HCT116 (cell line): ENCODE measurements at regions not wholly inside any gene's neighbourhood (a gene's known extent, or its start where the extent isn't known, plus 50 kb on each side); places are given as distances from the start of the nearest gene placed in this dataset.

Experiments used
- ATAC-seq: fragments of 200-7000 bp; cut with Tn5 transposase; 2 replicates; pipeline ENCODE4 v1.9.1; 2020; ENCODE audit warnings: mild to moderate bottlenecking, moderate library complexity
- BruUV-seq: library from RNA; stranded (reverse); fragments of 400-500 nt; replicated peaks from 2 replicates; lab custom pipeline; 2021; lab: Mats Ljungman, UMichigan
- CTCF ChIA-PET: fragments of 300-600 bp; sonication (Branson Sonifier 250); formaldehyde crosslinking; loops from one replicate; lab custom pipeline; 2021; ENCODE audit warnings: antibody characterized with exemption; lab: Charles Lee
- POLR2A ChIA-PET: fragments of 300-600, 350-600 bp; sonication (Branson Sonifier 250); formaldehyde crosslinking; loops from one replicate; lab custom pipeline; 2021; ENCODE audit warnings: antibody characterized with exemption; lab: Charles Lee
- RAD21 ChIA-PET, 2 experiments: fragments of 300-600 bp; sonication (Branson Sonifier 250); formaldehyde crosslinking; loops; one replicate each; lab custom pipeline; 2023; ENCODE audit warnings: low total read pairs in 2 of 2; ENCODE audit not compliant: uncharacterized antibody in 2 of 2, unreplicated experiment in 2 of 2, low non-redundant PET in 1 of 2; lab: Charles Lee
- DNase-seq: peaks from one replicate; pipeline ENCODE4 v3.0.0-alpha.2; 2010; ENCODE audit warnings: low read depth, low spot score
- H2AFZ ChIP-seq: fragments of 200-600 bp; shearing (Covaris generic), sonication (generic); 2 replicates; pipeline ENCODE4 v1.6.1; 2017; ENCODE audit warnings: low read depth, mixed run types, mixed read lengths, antibody characterized with exemption, low read length; ENCODE audit not compliant: poor library complexity, severe bottlenecking
- H3K27ac ChIP-seq: 2 replicates; pipeline ENCODE4 v1.5.1; 2012; ENCODE audit warnings: low read depth, low read length
- H3K27me3 ChIP-seq: fragments of 200-600 bp; sonication (generic); 2 replicates; pipeline ENCODE4 v1.6.1; 2016; ENCODE audit warnings: mixed run types, low read length, mixed read lengths; ENCODE audit not compliant: insufficient read depth
- H3K36me3 ChIP-seq, 2 experiments: fragments of 200-500 bp in 1 of 2; fragments of 200-600 bp in 1 of 2; sonication (Bioruptor generic) in 1 of 2; sonication (generic) in 1 of 2; 2 replicates each; pipeline versions ENCODE4 v1.5.1 to v1.6.1; 2014 to 2016; ENCODE audit warnings: low read length in 2 of 2, inconsistent platforms in 1 of 2, mixed read lengths in 1 of 2, mixed run types in 1 of 2; ENCODE audit not compliant: insufficient read depth in 2 of 2, control insufficient read depth in 1 of 2
- H3K4me1 ChIP-seq, 2 experiments: fragments of 200-600 bp in 1 of 2; sonication (generic) in 1 of 2; 2 replicates each; pipeline versions ENCODE4 v1.5.1 to v1.6.1; 2012 to 2017; ENCODE audit warnings: low read length in 2 of 2, inconsistent platforms in 1 of 2, mild to moderate bottlenecking in 1 of 2, mixed read lengths in 1 of 2, mixed run types in 1 of 2, moderate library complexity in 1 of 2; ENCODE audit not compliant: insufficient read depth in 2 of 2, control insufficient read depth in 1 of 2
- H3K4me2 ChIP-seq: fragments of 200-600 bp; sonication (generic); 2 replicates; pipeline ENCODE4 v1.6.1; 2017; ENCODE audit warnings: mixed run types, low read length, mixed read lengths
- H3K4me3 ChIP-seq, 2 experiments: fragments of 200-600 bp in 1 of 2; sonication (generic) in 1 of 2; replicated peaks in 1 of 2; 2 replicates each; pipeline ENCODE4 v1.5.1; 2011 to 2016; ENCODE audit warnings: low read length in 2 of 2, control low read depth in 1 of 2, low read depth in 1 of 2, mild to moderate bottlenecking in 1 of 2, mixed read lengths in 1 of 2, mixed run types in 1 of 2
- H3K79me2 ChIP-seq: fragments of 200-600 bp; sonication (generic); 2 replicates; pipeline ENCODE4 v1.6.1; 2017; ENCODE audit warnings: mild to moderate bottlenecking, mixed run types, low read length, moderate library complexity, mixed read lengths; ENCODE audit not compliant: insufficient read depth
- H3K9ac ChIP-seq: fragments of 200-600 bp; sonication (generic); 2 replicates; pipeline ENCODE4 v1.6.1; 2016; ENCODE audit warnings: low read length, mixed read lengths
- H3K9me2 ChIP-seq: fragments of 200-600 bp; sonication (generic), shearing (Covaris generic); 2 replicates; pipeline ENCODE4 v1.6.1; 2017; ENCODE audit warnings: mixed run types, mild to moderate bottlenecking, moderate library complexity; ENCODE audit not compliant: insufficient read depth
- H3K9me3 ChIP-seq, 2 experiments: fragments of 200-500 bp in 1 of 2; fragments of 200-600 bp in 1 of 2; sonication (Bioruptor generic) in 1 of 2; sonication (generic) in 1 of 2; 2 replicates each; pipeline ENCODE4 v1.6.1; 2014 to 2017; ENCODE audit warnings: low read length in 2 of 2, mixed read lengths in 2 of 2, inconsistent platforms in 1 of 2, low read depth in 1 of 2, mild to moderate bottlenecking in 1 of 2, mixed run types in 1 of 2, moderate library complexity in 1 of 2; ENCODE audit not compliant: control insufficient read depth in 1 of 2, insufficient read depth in 1 of 2
- H4K20me1 ChIP-seq: fragments of 200-600 bp; sonication (generic), shearing (Covaris generic); 2 replicates; pipeline ENCODE4 v1.6.1; 2017; ENCODE audit warnings: mixed run types, mild to moderate bottlenecking, moderate library complexity; ENCODE audit not compliant: insufficient read depth
- CBX3 ChIP-seq: IDR thresholded peaks from 2 replicates; pipeline ENCODE4 v1.6.1; 2012; ENCODE audit warnings: low read depth
- CEBPB ChIP-seq: IDR thresholded peaks from 2 replicates; pipeline ENCODE4 v1.6.1; 2012; ENCODE audit warnings: low read depth
- EZH2 ChIP-seq: fragments of 200-600 bp; sonication (generic); IDR thresholded peaks from 2 replicates; pipeline ENCODE4 v1.6.1; 2017; ENCODE audit warnings: antibody characterized with exemption, mixed run types
- JUND ChIP-seq: IDR thresholded peaks from 2 replicates; pipeline ENCODE4 v1.6.1; 2012
- POLR2AphosphoS5 ChIP-seq: IDR thresholded peaks from 2 replicates; pipeline ENCODE4 v1.6.1; 2011; ENCODE audit warnings: mild to moderate bottlenecking, low read depth, low read length, moderate library complexity
- RAD21 ChIP-seq: IDR thresholded peaks from 2 replicates; pipeline ENCODE4 v1.6.1; 2012; ENCODE audit warnings: low read depth, mild to moderate bottlenecking
- SIN3A ChIP-seq: IDR thresholded peaks from 2 replicates; pipeline ENCODE4 v1.6.1; 2012; ENCODE audit warnings: low read depth
- SP1 ChIP-seq: IDR thresholded peaks from 2 replicates; pipeline ENCODE4 v1.6.1; 2012; ENCODE audit warnings: low read depth
- SRF ChIP-seq: IDR thresholded peaks from 2 replicates; pipeline ENCODE4 v1.6.1; 2012; ENCODE audit warnings: low read depth
- TCF7L2 ChIP-seq: IDR thresholded peaks from 2 replicates; pipeline ENCODE4 v1.7.0; 2011; ENCODE audit warnings: borderline replicate concordance, inconsistent platforms; ENCODE audit not compliant: insufficient read depth, insufficient read length; ENCODE audit errors: extremely low read depth
- YY1 ChIP-seq: IDR thresholded peaks from 2 replicates; pipeline ENCODE4 v1.6.1; 2011; ENCODE audit warnings: low read length, low read depth, moderate library complexity, mild to moderate bottlenecking; ENCODE audit not compliant: insufficient replicate concordance; ENCODE audit errors: extremely low read depth
- ZFX ChIP-seq: fragments of 450-650 bp; IDR thresholded peaks from 2 replicates; pipeline ENCODE4 v1.6.1; 2017
- intact Hi-C: fragments of 100-400 bp; cut with micrococcal nuclease; formaldehyde crosslinking; loops from 2 replicates; pipeline ENCODE4 v1.10.0; 2022
- TF ChIP-seq, protein P1 (sequence below), 3 experiments: fragments of 200-600 bp in 1 of 3; sonication (generic) in 1 of 3; IDR thresholded peaks in 2 of 3; conservative IDR thresholded peaks in 1 of 3; 2 replicates each; pipeline ENCODE4 v1.5.1; 2012 to 2017; ENCODE audit warnings: low read depth in 2 of 3, low read length in 2 of 3, antibody characterized with exemption in 1 of 3, borderline replicate concordance in 1 of 3, control low read depth in 1 of 3, mild to moderate bottlenecking in 1 of 3, mixed read lengths in 1 of 3, mixed run types in 1 of 3, moderate library complexity in 1 of 3; ENCODE audit not compliant: insufficient read depth in 1 of 3
- TF ChIP-seq, protein P2 (sequence below): IDR thresholded peaks from 2 replicates; pipeline ENCODE4 v1.6.1; 2012

DNA sequence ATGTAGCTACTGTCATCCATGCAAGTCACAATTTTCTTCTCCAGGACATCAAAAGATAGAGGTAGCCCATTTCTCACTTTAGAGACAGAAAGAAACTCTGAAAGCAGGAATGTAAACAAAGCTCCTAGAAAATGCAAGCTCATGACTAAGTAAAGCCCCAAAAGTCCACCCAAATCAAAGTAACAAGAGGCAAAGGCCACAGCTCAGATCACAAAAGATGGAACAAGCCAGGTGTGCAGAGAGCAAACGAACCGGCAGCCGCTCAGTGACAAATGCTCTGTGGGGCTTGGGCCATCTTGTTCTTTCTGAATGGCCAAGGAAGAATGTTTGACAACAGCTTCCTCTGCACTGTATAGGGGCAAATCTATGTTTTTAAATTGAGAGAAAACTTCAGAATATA lies 201.0 kb downstream of the CYRIA start (continued):
- TF ChIP-seq CEBPB (no peak), RAD21 (no peak), CBX3 (no peak), ZFX (no peak), SIN3A (no peak)
- TF ChIP-seq, protein P1, sequence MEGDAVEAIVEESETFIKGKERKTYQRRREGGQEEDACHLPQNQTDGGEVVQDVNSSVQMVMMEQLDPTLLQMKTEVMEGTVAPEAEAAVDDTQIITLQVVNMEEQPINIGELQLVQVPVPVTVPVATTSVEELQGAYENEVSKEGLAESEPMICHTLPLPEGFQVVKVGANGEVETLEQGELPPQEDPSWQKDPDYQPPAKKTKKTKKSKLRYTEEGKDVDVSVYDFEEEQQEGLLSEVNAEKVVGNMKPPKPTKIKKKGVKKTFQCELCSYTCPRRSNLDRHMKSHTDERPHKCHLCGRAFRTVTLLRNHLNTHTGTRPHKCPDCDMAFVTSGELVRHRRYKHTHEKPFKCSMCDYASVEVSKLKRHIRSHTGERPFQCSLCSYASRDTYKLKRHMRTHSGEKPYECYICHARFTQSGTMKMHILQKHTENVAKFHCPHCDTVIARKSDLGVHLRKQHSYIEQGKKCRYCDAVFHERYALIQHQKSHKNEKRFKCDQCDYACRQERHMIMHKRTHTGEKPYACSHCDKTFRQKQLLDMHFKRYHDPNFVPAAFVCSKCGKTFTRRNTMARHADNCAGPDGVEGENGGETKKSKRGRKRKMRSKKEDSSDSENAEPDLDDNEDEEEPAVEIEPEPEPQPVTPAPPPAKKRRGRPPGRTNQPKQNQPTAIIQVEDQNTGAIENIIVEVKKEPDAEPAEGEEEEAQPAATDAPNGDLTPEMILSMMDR (IDR thresholded peaks at IDR 0.05 in 2 of 3, conservative IDR thresholded peaks at IDR 0.05 in 1 of 3; ENCODE audit: borderline replicate concordance in 1 of 3, insufficient read depth in 1 of 3, low read depth in 2 of 3, low read length in 2 of 3) = no peak

DNA sequence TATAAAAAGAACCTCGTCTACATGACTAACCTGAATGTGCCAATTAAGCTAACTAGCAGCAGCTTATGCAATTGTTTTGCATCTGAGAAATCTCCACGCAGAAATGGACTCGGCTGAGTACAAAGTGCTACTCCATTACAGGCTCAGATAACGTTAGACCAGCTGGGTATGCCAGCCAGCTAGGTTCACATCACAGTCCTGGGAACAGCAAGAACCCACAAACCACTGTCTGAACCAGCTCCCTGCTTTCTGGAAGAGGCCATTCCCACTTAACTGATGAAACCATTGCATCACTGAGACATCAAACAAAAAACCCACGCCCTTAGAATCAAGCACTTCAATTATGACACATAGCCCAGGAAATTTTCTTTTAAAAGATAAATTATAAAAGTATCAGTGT lies 202.7 kb downstream of the CYRIA start:
- H3K79me2 ChIP-seq = no peaks in the 10 kb centered on the region
- no peak for TF ChIP-seq YY1
- no peak for TF ChIP-seq ZFX
- TF ChIP-seq SIN3A = no peak
- TF ChIP-seq SRF = no peak
- no peak for TF ChIP-seq JUND
- TF ChIP-seq, protein P2, sequence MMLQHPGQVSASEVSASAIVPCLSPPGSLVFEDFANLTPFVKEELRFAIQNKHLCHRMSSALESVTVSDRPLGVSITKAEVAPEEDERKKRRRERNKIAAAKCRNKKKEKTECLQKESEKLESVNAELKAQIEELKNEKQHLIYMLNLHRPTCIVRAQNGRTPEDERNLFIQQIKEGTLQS = no peak
- TF ChIP-seq SP1 = no peak
- no peak for TF ChIP-seq POLR2AphosphoS5
- no peak for TF ChIP-seq CBX3
- no peak for TF ChIP-seq EZH2
- no peak for TF ChIP-seq TCF7L2
- no peak for TF ChIP-seq CEBPB
- TF ChIP-seq, protein P1 (IDR thresholded peaks at IDR 0.05 in 2 of 3, conservative IDR thresholded peaks at IDR 0.05 in 1 of 3; ENCODE audit: borderline replicate concordance in 1 of 3, insufficient read depth in 1 of 3, low read depth in 2 of 3, low read length in 2 of 3) = no peak
- TF ChIP-seq, all 23 proteins: peak for 0
- no peaks in the 10 kb centered on the region for H3K9me3 ChIP-seq
- CTCF ChIA-PET = no interaction called here
- no peak overlapping the region for H3K4me2 ChIP-seq
- RAD21 ChIA-PET = no interaction called here
- H2AFZ ChIP-seq = no peak overlapping the region
- no peaks in the 10 kb centered on the region for H4K20me1 ChIP-seq
- H3K4me3 ChIP-seq = no peak overlapping the region
- DNase-seq = no peak
- no TSS peak for BruUV-seq
- no peak overlapping the region for H3K27ac ChIP-seq
- H3K27me3 ChIP-seq = peaks cover 5% of the 10 kb centered on the region; the same call in 1 of the 2 replicates
- H3K4me1 ChIP-seq = no peaks in the 10 kb centered on the region
- ATAC-seq = no peak
- H3K9me2 ChIP-seq = no peaks in the 10 kb centered on the region
- H3K9ac ChIP-seq = no peak overlapping the region
- no peaks in the 10 kb centered on the region for H3K36me3 ChIP-seq
- POLR2A ChIA-PET = no interaction called here
- intact Hi-C loops = no loop called here
